Gastrocnemius medialis (tissue), 4 donors: ENCODE measurements at regions not wholly inside any gene's neighbourhood (a gene's known extent, or its start where the extent isn't known, plus 50 kb on each side); places are given as distances from the start of the nearest gene placed in this dataset.
"Not testable (repeated sequence)": the region's sequence is repeated elsewhere in the genome, so short reads cannot be mapped to it uniquely, and the experiment has no call there.

ENCODE experiments used
- POLR2A ChIP-seq, 2 donors: fragments of 450-650 bp; IDR thresholded peaks; one replicate each; pipeline ENCODE4 v1.6.1; 2017; ENCODE audit warnings: antibody characterized with exemption in 2 of 2, mild to moderate bottlenecking in 2 of 2, moderate library complexity in 2 of 2
- TF ChIP-seq, protein P1 (sequence below), 5 experiments: fragments of 450-650 bp in 3 of 5; fragments of 200-600 bp in 2 of 5; sonication (generic) in 2 of 5; IDR thresholded peaks in 4 of 5; conservative IDR thresholded peaks in 1 of 5; 1 replicate in 4 of 5; 2 replicates in 1 of 5; pipeline ENCODE4 v1.5.1; 2016 to 2019; ENCODE audit warnings: antibody characterized with exemption in 5 of 5, mild to moderate bottlenecking in 3 of 5, moderate library complexity in 3 of 5

- TF ChIP-seq POLR2A (IDR thresholded peaks at IDR 0.05), result not testable (repeated sequence)
- TF ChIP-seq, protein P1, sequence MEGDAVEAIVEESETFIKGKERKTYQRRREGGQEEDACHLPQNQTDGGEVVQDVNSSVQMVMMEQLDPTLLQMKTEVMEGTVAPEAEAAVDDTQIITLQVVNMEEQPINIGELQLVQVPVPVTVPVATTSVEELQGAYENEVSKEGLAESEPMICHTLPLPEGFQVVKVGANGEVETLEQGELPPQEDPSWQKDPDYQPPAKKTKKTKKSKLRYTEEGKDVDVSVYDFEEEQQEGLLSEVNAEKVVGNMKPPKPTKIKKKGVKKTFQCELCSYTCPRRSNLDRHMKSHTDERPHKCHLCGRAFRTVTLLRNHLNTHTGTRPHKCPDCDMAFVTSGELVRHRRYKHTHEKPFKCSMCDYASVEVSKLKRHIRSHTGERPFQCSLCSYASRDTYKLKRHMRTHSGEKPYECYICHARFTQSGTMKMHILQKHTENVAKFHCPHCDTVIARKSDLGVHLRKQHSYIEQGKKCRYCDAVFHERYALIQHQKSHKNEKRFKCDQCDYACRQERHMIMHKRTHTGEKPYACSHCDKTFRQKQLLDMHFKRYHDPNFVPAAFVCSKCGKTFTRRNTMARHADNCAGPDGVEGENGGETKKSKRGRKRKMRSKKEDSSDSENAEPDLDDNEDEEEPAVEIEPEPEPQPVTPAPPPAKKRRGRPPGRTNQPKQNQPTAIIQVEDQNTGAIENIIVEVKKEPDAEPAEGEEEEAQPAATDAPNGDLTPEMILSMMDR (IDR thresholded peaks at IDR 0.05 in 4 of 5, conservative IDR thresholded peaks at IDR 0.05 in 1 of 5), result not testable (repeated sequence)
Observed at GRCh38 chr14:105620865-105621471, 94.6 kb downstream of the TMEM121 start.
